ENCODE measurements at regions not wholly inside any gene's neighbourhood (a gene's known extent, or its start where the extent isn't known, plus 50 kb on each side); places are given as distances from the start of the nearest gene placed in this dataset.
A peak's percentile ranks its signal among the peaks of the same experiment; 100 is the strongest.
"Not testable (repeated sequence)": the region's sequence is repeated elsewhere in the genome, so short reads cannot be mapped to it uniquely, and the experiment has no call there.

DNA sequence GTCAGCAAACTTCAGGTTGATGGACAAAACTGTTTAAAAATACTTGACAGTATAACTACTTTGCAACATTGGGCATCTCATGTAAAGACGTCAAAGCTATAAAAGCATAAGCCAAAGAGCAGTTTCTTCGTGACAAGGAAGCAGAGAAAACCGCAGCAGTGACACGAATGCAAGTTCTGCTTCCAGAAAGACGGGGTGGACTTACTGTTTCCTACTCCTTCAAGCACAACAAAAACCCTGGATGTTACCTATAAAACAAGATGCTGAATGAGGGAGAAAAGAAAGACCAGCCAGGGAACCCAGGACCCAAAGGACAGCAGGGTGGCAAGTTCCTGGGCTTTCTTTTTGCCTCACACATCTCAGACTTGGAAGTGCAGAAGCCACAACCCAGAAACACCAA, 98.0 kb downstream of the DLL1 start:
- no peak for DNase-seq

DNA sequence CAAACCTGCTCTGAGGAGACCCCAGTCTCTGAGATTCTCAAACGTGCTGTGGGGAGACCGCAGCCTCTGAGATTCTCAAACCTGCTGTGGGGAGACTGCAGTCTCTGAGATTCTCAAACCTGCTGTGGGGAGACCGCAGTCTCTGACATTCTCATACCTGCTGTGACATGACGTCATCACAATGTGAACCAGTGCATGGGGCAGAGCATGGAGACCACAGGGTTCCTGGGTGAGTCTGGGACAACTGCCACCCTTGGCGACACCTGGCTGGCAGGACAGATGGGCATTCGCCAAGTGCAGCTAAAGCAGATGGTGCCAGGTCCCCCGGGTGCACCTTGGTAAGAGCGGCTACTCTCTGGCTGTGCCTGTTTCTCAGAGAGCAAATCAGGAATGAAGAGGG, 98.8 kb downstream of the DLL1 start:
- not testable (repeated sequence) for DNase-seq

DNA sequence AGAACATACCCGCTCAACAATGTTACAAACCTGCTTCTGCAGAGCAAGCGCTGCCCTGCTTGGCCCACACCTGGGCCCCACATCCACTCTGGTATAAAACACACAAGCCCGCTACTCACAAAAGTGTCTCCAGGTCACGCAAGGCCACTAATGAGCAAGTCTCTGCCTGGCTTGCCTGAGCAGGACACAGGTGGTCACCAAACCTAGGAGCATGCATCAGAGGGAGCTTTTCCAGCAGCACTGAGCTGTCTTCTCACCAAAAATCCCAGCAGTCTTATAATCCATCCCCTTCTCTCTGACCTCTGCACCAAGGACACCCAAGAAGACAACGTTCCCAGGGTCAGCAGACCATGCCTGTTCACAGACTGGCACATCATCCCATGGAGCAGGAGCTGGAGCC, 100.8 kb downstream of the DLL1 start:
- no peak for DNase-seq

DNA sequence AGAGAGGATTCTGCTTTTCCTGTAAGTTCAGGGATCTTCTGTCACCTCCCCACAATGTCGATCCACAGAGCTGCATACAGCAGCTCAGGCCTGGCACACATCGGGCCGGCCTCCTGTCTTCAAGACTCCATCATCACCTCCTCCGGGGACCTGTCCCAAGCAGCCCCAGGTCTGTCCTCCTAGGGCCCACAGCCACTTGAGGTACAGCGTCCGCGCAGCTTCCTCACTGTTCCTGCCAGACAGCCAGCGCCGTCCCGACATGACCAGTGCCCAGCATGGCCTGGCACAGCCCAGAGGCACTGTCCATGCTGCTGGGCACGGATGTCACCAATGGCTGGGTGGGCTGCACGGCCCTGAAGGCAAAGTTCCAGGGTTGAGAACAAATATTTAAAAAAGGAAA, 101.6 kb downstream of the DLL1 start:
- DNase-seq, result no peak

DNA sequence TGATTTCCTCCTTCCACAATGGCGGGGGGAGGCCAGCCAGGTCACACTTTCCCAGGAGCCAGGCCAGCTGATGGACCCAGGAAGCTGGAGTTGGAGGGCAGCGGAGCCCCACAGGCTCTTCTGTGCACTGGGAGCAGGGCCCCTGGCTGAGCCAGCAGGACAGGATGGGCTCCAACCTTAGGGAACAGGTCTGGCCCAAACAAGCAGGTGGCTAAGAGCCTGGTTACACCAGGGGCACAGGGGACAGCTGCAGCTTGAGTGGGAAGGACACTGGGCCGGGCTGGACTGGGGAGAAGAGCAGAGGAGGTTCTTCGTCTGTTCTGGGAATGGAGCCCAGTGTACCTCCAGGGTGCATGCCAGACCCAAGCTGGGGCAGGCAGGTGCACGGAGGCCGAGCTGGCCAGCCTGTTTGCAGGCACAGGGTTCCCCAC, 102.3 kb downstream of the DLL1 start:
- no peak for DNase-seq

DNA sequence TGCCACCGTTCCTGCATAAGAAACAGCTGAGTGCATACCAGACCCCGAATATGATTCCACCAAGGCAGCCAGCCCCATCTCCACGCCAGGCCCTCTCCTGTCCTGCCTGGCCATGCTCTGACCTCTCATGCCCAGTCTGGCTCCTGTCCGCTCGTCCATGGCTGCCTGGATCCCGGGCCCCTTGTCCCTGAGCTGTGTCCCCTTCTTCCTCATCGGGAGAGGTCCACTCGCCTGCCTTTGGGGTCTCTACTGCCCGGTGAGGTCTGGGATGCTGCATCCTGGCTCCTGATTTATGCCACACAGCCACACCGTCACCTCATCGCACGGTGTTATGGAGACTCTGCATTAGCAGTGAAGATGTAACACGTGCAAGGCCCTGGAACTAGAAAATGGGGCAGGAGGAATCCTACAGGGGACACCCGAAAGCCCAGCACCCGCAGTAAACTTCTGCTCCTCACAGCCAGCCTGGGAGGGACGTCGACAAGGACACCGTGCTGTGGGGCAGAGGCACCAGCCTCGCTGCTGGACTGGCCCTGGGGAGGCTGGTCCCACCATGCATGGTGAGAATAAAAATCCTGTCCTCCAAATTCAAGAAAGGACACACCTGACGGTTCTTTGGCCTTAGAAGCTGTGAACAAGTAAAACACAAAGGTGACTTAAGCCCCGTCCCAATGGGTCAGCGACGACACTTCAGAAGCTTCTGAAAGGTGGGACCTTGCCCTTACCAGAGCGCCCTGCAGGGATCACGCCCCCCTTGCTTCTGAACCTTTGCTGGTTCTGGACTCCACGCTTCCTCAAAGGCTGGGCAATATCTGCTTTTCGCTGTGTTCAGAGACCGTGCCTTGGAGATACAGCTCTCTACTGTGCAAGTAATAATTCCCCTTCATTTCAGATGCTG, 103.0 kb downstream of the DLL1 start:
- DNase-seq, result no peak

DNA sequence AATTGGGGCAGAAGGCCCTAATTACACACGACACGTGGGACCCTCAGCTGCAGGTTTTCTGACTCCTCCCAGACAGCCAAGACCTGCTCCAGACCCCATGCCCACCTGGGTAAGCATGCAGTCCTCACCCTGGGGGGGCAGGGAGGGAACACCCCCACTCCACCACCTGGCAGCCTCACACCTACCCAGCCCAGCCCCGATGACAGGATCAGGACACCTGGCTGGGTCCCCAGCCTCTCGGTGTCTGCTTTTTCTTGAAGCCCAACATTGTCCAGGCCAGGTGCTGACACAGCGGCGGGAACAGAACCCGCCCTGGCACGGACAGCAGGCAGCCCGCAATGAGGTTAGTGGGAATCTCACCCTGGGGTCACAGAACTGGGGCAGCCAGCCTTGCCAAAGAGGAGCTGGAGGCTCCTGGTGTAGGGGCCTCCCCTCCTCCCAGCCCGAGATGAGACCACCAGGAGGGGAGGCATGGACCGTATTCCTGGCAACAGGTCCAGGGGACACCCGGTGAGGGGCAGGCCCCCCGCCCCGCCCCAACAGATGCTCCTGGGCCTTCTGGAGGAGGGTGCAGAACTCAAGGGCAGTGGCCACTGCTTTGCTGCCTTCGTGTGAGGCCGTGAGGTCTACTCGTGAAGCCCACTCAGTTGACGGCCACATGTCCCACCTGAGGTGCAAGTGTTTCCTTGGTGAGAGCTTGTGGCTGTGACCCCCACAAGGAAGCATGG, 103.8 kb downstream of the DLL1 start:
- no peak for DNase-seq

DNA sequence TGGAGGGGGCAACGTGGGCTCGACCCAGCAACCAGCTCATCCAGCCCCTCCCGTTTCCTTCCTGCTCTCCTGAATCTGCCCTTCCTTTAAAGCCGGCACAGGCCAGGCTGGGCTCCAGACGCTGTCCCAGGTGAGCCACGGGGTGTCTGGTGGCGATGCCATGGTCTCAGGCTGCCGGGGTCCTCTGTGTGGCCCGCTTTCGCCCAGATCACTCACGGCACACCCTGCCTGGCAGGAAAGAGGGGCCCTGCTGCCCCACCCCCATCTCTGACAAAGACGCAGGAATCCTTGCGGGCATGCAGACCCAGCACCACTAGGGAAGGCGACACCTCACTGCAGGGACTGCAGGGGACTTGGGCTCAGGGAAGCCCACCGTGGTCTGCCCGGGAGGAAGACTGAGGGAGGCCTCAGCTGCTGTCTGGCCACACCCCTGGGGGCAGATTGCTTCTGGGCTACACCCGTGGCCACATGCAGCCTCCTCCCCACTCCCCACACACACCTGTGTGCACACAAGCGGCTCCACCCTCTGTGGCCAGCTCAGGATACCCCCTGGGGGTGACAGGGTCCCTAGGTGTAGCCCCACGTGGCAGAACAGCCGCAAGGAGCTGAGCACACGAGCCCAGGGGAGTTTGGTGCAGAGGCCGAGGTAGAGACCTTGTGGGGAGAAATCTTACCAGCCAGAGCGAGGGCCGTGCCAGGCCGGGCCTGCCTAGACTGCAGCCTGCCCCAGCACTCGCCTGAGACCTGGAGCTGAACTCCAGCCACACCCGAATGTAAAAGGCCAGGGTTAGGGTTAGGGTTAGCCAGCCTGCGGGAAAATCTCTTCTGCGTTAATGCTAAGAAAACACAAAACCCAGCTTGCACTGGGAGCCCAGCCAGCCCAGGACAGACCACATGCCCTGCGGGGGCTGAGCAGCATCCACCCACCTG, 104.6 kb downstream of the DLL1 start:
- DNase-seq, result no peak

DNA sequence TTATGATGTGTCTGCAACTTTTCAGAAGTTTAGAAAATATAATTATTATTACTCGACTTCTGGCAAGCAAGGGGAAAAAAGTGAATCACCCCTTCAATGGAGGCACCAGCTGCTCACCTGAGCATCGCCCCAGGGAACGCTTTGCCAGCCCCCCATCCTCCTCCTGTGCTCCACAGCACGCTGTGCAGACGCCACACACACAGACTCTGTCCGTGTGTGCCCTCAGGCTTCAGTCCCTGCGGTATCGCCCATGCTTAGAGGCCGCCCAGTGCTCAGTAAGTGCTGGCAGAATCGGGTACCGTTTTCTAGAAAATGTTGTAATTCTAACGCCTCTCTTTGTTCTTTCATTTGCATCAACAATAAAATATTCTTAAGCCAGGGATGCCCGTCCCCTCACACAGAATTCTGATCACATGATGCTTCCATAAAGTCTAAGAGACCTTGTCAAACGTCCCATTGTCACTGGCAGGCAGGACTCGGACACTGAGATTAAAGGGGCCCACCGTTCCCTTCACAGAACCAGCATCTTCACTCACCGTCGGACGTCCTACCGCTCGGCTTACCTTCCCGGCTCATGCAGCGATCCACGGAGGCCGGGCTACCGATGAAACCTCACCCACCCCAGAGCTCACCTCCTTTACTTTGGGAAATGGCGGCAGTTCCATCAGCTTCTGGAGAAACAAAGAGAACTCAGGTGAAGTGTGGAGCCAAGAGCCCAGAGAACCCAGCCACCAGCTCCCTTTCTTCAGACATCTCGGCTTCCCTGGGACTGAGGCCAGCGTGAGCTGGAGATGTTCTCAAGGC, 105.5 kb downstream of the DLL1 start:
- DNase-seq, result no peak

DNA sequence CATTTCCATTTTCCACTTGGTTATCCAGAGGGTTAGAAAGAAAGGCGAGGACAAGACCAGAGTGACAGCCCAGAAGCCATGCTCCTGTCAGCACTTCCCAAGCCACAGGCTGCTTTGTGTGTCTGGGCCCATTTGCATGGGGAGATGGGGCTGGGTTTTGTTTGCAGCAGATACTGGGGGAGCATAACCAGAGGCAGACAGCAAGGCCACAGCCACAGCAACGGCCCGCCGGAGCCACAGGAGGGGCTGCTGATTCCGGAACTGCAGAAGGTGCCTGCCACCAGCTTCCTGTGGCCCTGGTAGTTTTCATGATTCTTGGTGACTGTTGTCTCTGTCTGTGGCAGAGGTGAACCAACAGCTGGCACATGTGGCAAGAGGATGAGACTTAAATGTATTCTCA, 106.6 kb downstream of the DLL1 start:
- no peak for DNase-seq

DNA sequence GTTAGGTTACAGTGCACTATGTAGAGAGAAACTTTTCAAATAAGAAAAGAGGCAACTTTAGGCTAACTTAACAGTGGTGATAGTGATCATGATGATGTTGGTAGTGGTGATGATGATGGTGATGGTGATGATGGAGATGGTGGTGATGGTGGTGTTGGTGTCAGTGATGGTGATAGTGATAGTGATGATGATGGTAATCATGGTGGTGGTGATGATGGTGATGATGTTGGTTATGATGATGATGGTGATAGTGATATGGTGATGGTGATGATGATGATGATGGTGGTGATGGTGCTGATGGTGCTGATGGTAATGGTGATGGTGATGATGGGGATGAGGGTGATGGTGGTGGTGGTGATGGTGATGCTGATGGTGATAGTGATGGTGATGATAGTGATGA, 107.4 kb downstream of the DLL1 start:
- DNase-seq, result no peak

DNA sequence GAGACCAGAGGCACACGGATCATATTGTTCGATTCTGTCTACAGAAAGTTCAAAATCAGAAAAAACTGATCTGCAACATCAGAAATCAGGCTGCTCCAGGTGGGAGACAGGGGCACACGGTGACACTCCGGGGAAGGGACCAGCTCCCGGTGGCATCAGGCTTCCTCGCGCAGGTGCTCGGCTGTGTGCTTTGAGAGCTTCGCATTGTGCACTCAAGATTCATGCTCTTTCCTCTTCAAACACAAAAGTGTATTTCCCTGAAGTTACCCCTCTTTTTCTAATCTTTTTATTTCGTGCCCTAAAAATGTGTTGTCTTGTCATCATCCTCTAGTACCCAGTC, 108.1 kb downstream of the DLL1 start:
- no peak for DNase-seq

DNA sequence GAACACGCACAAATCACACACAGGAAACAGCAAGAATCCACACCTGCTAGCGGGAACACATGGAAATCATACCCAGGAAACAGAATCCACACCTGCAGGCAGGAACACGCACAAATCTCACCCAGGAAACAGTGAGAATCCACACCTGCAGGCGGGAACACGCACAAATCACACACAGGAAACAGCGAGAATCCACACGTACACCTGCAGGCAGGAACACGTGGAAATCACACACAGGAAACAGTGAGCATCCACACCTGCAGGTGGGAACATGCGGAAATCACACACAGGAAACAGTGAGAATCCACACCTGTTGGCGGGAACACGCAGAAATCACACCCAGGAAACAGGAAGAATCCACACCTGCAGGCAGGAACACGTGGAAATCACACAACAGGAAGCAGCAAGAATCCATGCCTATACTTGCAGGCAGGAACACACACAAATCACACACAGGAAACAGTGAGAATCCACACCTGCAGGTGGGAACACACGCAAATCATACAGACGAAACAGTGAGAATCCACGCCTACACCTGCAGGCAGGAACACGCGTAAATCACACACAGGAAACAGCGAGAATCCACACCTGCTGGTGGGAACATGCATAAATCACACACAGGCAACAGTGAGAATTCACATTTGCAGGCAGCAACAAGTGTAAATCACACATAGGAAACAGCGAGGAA, 108.6 kb downstream of the DLL1 start:
- no peak for DNase-seq

DNA sequence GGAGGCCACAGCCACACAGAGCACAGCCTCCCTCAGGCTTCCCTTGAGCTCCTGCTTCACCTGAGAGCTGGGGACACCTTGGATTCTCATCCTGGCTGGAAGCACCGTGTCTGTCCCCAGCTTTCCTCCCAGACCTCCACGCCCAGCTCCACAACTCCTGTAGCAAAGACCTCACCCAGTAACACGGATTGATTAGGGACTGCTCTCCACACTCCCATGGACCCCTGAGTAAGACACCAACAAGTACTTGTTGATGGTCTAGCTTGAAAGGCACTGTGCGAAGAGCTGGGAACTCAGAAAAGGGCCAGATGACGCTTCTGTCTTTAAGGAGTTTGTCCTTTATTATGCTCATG, 109.6 kb downstream of the DLL1 start:
- DNase-seq, result no peak

DNA sequence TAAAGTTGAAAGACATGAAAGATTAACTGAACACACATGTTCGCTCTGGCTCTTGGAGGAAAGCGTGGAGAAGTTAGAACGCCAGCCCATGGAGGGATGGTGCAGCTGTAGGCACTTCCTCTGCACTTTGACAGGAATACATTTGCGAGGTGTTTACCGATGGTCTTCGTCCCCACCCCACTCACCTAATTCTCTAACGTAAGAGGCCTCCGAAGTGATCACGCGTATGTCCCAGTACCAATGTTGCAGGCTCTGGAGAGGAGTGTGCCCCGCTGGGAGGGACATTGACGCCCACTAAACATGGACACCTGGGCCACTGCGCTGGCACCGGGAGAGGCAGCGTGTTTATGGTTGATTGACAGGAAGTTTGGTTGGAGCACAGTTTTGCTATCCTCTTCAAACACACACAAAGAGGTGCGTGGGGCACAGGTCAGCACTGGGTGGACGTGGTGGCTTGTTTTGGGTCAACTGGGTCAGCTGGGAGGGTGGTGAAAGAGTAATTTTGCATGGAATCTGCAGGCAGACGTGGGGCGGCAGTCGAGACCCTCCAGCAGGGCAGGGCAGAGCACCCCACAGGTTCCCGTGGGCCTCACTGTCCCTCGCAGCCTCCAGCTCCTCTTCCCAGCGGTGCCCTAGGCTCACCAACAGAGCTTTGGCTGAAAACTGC, 110.1 kb downstream of the DLL1 start:
- no peak for DNase-seq

DNA sequence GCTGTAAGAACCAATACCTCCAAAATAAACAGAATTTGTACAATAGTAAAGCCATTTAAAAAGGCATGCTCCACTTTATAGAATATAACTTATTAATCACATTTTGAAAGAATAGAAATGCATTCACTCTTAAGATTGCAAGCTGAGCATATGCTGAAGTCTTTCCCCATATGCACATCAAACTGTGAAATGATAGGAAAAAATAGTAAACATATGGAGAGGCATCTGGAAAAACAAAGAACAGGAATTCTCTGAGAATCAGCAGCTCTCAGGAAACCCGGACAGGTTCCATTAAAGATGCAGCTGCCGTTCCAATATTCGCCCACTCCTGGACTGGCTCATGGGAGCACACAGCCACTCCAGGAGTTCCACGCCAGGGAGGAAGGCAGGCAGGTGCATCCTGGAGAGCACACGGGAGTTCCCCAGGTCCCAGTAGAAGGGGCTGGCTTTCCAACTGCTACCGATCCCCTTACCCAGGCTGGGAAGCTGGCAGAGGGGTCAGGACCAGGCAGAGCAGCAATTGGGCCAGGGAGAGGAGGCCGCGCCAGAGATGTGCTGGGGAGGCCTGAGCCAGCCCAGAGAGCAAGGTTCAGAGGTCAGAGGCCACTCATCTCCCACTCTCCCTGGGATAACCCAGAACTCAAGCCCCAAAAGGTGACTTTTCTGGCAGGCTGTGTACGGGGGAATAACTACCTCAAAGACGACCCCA, 111.1 kb downstream of the DLL1 start:
- DNase-seq, result peak; percentile 51

DNA sequence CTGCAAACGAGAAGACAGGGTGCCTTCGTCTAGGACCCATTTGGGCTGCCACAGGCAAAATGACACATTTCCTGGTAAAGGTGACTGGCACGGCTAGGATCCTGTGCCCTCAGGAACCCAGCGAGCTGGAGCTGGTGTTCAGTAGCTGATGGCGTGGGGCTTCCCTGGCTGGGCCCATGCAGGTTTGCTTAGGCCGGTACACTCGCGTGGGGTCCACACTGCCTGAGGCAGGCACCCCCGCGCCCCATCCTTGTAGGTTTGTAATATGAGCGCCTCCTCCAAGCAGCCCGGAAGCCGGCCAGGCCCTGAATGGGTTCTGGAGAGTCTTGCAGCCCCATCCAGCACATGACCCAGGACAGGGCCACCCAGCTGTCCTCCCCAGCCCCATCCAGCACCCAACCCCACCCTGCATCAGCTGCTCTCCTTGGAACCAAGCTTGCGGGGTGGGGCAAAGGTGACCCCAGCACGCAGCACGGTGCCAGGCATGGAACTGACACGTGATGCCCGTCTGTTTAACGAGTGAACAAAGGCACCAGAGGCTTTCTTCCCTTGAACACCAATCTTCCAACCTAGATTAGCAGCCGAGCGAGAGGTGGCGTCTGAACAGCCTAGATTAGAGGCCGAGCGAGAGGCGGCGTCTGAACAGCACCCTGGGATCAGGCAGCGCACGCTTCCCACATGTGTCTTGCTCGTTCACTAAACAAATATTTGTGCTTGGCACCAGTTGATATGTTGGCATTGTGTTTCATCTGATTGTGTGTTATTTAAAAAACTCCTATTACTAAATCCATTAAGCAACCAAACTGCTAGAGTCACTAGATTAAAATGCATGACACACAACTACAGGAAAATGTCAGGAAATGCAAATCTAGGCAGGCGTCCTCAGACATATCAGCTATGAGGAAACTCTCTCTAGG, 112.1 kb downstream of the DLL1 start:
- DNase-seq, result peak; percentile 67

DNA sequence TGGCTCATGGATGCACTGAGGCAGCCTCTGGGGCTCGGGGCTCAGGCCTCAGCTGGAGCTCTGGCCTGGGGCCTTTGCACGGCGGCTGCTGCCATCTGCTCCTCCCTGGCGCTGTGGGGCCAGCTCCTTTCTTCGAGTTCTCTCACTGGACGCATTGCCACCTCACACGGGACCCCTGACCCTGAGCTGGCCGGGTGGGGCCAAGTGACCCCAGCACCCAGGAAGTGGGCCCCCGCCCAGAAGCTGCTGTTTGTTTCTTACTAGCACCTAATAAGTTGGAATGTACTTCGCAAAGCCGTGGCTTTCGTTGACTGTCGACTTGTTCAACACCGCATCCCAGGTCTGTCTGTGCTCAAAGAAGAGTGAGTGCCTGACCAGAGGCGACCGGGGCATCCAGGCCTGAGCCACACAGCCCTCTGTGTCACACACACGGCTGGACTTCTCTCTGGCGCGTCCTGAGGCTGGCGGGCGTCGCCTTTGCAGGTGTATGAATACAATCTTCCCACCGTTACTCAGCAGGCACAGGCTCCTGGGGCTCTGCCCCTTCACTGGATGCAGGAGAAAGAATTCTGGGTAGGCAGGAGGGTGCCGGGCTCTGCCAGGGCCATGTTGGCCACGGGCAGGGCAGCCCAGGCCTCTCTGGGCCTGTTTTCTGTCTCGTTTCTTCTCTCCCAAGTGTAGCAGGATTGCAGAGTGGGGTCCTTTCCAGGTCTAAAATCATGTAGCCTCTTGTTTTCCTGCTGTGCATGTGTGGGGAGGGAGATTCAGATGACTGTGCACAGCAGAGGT, 112.9 kb downstream of the DLL1 start:
- DNase-seq, result no peak

Data from NCI-H1694 (cell line).